ENCODE measurements at regions not wholly inside any gene's neighbourhood (a gene's known extent, or its start where the extent isn't known, plus 50 kb on each side); places are given as distances from the start of the nearest gene placed in this dataset.

- TF ChIP-seq CTCF (IDR thresholded peaks at IDR 0.05): no peak
- no peak for TF ChIP-seq POLR2A (IDR thresholded peaks at IDR 0.05)
Observed at GRCh38 chr1:82538876-82539275, 738.1 kb downstream of the ADGRL2 start.

Data from Peyer's patch (tissue), 4 donors.